Left lobe of liver (tissue), 2 donors: ENCODE measurements at regions not wholly inside any gene's neighbourhood (a gene's known extent, or its start where the extent isn't known, plus 50 kb on each side); places are given as distances from the start of the nearest gene placed in this dataset.
"Not testable (repeated sequence)": the region's sequence is repeated elsewhere in the genome, so short reads cannot be mapped to it uniquely, and the experiment has no call there.

Source experiments
- ATAC-seq: fragments of 200-7000 bp; cut with Tn5 transposase; one replicate; pipeline ENCODE4 v1.9.1; 2020; ENCODE audit warnings: mild to moderate bottlenecking, moderate library complexity
- DNase-seq: peaks from one replicate; pipeline ENCODE4 v3.0.0-alpha.2; 2020; ENCODE audit warnings: low spot score
- donor health status: DM: no; HTN: no; CAD: no; lungs with moderate emphysema.
- donor health status: DM: no; HTN: yes; CAD: no.

DNA sequence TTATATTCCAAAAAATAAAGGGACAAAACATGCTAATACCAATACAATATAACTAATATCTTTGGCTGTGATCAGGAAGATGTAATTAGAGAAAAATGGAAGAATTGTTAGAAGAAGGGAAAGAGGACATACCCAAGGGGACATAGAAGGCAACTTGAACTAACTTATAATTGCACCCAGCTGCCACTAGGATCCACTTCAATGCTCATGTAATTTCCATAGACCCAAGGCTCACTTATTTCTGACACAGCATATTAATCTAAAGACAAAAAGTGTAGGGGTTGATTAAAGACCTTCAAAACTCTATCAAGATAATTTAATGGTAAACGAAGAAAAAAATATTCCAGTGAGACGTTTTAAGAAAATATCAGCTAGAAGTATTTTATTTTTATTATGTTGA lies 396.0 kb upstream of the ADGRB3 start:
- ATAC-seq, result no peak
- DNase-seq, result no peak

- ATAC-seq (no peak), DNase-seq (no peak)
These were observed 396.9 kb upstream of the ADGRB3 start for GRCh38 chr6:68238097-68238601.

DNA sequence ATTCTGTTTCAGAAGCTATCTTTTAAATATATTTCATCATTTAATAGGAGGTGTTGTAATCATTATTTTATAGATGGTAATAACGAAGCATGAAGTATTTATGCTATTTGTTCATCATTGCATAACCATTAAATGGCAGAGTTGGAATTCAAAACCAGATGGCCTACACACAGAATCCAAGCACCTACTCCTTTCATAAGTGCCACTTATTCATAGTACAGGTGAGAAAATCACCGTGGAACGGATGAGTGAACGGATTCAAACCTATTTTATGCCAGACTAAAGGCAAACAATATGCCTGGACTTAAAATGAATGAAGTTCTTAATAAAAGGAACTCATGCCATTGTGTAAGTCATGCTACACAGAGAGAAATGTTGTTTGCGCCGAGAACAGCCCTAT lies 397.9 kb upstream of the ADGRB3 start:
- no peak for ATAC-seq
- DNase-seq, result no peak

DNA sequence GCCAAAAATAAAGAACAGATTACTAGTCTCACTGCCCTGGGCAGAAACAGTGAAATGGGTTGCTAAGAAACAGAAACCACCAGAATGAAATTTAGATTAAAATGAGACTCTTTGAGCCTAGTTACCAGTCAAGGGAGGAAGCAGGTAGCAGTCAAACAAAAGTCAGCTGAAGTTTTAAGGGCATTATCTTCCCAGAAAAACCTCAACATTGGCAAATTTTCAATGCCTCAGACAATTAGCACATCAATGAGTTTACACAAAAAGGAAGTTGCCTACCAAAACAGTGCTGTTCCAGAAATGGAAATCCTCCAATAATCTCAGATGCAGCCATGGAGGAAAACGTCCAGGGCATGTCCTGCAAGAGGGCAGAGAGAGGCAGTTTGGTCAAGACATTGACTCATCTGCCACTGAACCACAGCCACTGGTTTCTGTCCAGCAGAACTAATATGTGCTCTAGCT lies 399.7 kb upstream of the ADGRB3 start:
- no peak for ATAC-seq
- no peak for DNase-seq

DNA sequence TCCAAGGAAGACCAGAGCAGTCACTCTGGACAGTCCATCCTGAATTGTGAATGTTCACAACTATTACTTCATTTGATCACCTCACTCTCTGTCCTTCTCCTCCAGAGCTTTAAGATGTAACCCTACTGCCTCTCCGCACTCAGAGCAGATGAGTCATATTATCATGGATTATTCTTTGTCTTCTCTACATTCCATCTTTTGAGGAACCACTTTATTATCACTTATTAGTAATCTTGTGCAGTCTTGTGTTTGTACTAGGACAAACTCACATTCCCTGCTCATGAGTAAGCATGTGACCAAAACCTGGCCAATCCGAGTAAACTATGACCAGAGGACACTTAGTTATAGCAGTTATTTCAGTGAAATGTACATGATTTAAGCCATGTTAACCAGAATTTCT lies 401.5 kb upstream of the ADGRB3 start:
- no peak for DNase-seq
- ATAC-seq, result no peak

DNA sequence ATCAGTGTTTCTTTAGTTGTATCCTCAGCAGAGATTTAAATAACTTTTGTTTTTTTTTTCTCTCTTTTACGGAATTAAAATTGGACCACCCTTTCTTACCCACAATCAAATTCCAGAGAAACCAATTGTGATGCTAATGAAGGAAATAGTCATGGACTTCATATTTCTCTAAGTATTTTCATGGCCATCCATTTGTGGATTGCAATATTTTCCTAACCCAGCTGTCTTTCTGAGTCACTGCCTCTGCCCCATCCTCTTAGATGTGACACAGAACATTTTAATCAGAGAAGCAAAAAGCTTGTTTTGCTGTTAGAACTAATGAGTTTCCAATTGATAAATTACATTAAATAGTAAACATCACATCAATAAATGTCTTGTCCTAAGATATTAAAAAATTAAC lies 405.5 kb upstream of the ADGRB3 start:
- DNase-seq, result no peak
- no peak for ATAC-seq

DNA sequence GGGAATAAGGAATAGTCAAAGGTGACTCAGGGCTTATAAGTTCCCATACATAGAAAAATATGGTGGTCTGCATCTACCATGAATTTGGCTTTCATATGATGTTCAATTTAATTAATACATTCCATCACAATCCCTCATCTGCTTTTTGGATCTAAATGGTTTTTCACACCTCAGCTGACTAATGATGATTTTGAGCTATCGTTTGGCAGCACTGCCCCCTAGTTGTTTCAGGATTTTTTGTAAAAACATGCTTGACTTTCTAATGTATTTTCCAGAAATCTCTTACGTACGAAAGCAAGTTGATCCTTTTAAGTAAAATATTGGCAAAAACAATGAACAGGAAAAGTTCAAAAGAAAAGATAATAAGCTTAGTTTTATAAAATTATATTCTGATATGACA lies 408.6 kb upstream of the ADGRB3 start:
- ATAC-seq, result no peak
- no peak for DNase-seq

DNA sequence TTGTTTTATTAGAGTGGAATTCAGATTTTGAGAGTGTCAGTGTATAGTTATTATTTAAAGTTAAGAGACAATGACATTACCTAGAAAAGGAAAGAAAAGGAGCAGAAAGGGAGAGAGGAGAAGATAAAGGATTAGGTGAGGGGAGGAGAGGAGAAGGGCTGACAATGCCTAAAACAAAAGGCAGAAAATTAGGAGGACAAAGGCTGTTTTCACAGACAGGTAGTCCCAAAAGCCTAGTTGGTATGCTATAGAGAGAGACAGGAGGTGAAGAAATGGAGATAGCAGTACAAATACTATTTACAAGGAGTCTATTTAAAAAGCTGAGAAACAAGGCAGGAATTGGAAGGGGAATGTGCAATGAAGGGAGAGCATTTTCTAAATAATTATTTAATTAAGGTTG lies 409.4 kb upstream of the ADGRB3 start:
- no peak for DNase-seq
- no peak for ATAC-seq

DNA sequence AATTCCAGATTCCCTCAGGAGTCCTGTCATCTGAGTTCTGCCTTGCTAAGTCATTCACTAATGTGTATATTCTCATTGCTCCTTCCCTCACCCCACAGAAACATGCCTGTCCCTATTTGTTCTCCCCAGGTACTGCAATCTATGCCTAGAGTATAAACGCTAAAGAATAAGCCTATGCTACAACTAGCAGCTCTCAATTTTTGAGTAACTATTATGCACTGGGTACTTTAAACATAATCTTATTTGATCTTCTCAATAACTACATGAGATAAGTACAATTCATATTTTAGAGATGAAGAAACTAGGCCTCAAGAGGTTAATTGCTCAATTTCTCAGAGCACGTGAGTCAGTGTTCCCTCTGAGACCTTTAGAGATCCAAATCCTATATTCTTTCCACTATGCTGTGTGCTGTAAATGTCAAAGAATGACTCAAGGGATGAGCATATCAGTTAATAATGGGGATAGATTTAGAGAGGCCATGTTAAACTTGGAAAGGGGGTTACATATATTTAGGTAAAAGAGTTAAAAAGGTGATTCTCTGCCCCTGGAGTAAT lies 423.8 kb upstream of the ADGRB3 start:
- ATAC-seq (no peak), DNase-seq (no peak)

- ATAC-seq, DNase-seq: not testable (repeated sequence)
These were observed 427.5 kb upstream of the ADGRB3 start for GRCh38 chr6:68207612-68208011.

- DNase-seq (no peak), ATAC-seq (no peak)
These were observed 434.2 kb upstream of the ADGRB3 start for GRCh38 chr6:68200929-68201328.

DNA sequence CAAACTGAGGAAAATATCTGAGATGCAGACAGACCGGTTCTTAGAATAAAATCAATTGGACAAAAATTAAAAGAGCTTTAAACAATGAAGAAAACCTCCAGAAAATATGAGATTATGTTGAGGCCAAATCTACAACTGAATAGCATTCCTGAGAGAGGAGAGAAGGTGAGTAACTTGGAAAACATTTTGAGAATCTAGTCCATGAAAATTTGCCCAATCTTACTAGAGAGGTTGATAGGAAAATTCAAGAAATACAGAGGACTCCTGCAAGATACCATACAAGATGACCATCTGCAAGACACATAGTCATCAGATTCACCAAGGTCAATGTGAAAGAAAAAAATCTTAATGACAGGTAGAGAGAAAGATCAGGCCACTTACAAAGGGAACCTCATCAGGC lies 437.7 kb upstream of the ADGRB3 start:
- DNase-seq (no peak), ATAC-seq (no peak)

GRCh38 chr6:68196645-68197044 lies 438.4 kb upstream of the ADGRB3 start:
- no peak for DNase-seq
- peak; percentile 44 for ATAC-seq

DNA sequence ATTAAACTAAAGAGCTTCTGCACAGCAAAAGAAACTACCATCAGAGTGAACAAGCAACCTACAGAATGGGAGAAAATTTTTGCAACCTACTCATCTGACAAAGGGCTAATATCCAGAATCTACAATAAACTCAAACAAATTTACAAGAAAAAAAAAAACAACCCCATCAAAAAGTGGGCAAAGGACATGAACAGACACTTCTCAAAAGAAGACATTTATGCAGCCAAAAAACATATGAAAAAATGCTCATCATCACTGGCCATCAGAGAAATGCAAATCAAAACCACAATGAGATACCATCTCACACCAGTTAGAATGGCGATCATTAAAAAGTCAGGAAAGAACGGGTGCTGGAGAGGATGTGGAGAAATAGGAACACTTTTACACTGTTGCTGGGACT lies 439.3 kb upstream of the ADGRB3 start:
- ATAC-seq, DNase-seq: not testable (repeated sequence)

GRCh38 chr6:68194846-68195478 lies 440.1 kb upstream of the ADGRB3 start:
- ATAC-seq (no peak), DNase-seq (no peak)

GRCh38 chr6:68192988-68193387 lies 442.1 kb upstream of the ADGRB3 start:
- ATAC-seq (no peak), DNase-seq (no peak)

DNA sequence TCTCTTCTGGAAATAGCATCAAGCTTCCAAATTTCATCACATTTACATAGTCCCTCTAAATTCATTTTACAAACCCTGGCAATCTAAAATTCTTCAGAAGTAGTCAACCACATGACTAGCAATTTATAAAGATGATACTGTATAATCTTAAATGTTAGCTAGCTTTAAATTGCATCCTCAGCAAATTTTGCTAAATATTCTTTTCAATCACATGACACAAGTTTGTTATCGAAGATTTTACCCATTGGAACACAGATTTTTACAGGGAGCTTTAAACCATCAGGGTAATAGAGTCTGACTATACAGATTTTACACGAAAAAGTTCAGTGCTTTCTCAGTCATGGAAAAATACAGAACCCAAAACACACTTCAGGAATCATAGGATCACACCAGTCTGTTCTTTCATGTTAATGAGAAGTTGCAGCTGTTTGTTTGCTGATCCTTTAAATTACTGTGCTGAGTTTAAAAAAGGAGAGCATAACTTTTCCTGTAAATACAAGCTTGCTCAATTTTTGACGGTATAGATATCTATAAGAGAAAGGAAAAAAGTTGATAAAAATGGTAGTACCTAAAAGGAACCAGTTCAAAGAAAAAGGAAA lies 445.8 kb upstream of the ADGRB3 start:
- no peak for ATAC-seq
- no peak for DNase-seq

- ATAC-seq, result no peak
- no peak for DNase-seq
These were observed 448.2 kb upstream of the ADGRB3 start for GRCh38 chr6:68186870-68187269.

DNA sequence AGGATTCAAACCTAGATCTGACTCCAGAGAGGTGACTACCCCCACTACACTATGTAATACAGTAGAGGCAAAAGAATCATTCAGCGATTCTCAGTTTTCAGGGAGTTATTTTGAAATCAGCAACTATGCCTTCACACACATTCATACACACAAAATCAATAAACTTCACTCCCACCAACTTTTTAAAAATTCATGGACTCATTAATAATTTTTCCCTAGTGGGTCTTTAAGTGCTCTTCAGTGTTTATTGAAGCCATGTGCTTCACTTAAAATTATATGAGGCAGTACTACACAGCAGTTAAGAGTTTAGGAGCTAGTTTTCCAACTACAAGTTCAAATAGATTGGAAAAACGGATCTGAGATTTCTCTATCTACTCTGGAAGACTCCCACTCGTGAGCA lies 452.7 kb upstream of the ADGRB3 start:
- ATAC-seq, result no peak
- DNase-seq, result no peak

DNA sequence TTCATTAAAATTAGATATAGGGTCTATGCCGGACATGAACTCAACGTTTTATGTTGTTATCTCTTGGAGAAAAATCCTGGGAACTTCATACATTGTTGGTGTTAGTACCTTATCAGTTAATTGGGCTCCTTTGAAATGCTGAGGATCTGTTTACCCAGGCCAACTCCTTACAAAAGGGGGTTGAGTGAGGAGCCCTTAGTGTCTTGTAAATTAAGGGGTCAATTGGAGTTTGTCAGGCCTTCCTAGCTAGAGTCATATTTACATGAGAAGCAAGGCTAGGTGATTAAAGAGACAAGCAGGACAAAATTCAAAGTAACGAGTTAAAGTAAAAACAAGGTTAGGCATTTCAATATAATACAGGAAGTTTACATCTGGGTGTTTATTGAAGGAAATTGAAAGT lies 454.1 kb upstream of the ADGRB3 start:
- ATAC-seq, DNase-seq: not testable (repeated sequence)

- ATAC-seq (no peak), DNase-seq (no peak)
These were observed 461.5 kb upstream of the ADGRB3 start for GRCh38 chr6:68173616-68174015.

- ATAC-seq (no peak), DNase-seq (no peak)
These were observed 465.2 kb upstream of the ADGRB3 start for GRCh38 chr6:68169922-68170321.

- DNase-seq (no peak), ATAC-seq (no peak)
These were observed 467.5 kb upstream of the ADGRB3 start for GRCh38 chr6:68167604-68168003.
